ENCODE measurements at regions not wholly inside any gene's neighbourhood (a gene's known extent, or its start where the extent isn't known, plus 50 kb on each side); places are given as distances from the start of the nearest gene placed in this dataset.
"Not testable (repeated sequence)": the region's sequence is repeated elsewhere in the genome, so short reads cannot be mapped to it uniquely, and the experiment has no call there.

GRCh38 chr5:78726571-78726970 lies 78.0 kb upstream of the LHFPL2 start:
- DNase-seq: no peak

DNA sequence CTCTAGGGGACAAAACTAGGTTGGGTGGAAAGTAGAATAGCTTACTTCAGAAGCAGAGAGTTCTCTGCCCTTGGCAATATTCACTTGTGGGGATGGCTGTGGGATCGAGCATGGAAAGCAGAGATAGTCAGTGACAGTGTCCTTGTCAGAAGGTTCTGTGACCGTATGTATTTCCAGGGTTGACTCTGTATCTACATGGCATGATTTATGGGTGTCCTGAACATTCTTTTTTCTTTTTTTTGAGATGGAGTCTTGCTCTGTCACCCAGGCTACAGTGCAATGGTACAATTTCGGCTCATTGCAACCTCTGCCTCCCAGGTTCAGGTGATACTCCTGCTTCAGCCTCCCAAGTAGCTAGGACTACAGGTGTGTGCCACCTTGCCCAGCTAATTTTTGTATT lies 77.4 kb upstream of the LHFPL2 start:
- DNase-seq: no peak

DNA sequence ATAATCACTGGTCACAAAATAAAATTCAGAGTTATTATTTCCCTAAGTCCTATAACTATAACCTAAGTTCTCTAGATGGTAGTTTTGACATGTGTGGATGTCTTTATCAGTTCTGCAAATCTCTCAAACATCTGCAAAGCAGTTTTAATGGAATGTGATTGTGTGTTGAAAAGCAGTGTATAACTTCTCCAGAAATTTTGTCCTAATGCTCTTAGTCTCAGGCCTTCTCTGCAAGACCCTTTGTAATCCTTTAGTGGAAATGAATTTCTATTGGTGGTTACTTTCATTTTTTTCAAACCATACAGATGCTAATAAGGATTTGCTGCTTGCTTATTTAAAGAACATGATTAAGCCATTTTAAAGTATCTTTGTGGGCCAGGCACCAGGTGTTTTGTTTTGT lies 75.5 kb upstream of the LHFPL2 start:
- DNase-seq: no peak

DNA sequence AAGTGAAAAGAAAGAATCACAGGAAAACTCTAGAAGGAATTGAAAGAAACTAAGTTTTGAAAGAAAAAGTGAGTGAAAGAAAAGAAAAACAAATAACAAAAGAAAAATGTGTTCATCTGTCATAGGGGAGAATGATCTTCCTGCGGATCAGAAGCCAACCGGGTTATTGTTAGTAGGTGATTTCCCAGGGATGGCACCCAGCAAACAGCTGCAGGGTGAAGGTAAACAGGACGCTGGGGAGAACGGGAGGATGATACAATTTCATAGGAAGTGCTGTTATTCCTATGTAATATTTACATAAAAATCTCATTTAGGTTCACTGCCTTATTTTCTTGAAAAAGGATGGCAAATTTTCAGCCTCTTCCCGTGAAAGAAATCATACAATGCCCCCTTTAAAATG lies 72.4 kb upstream of the LHFPL2 start:
- no peak for DNase-seq

GRCh38 chr5:78720227-78720985 lies 71.8 kb upstream of the LHFPL2 start:
- peak; percentile 56 for DNase-seq

GRCh38 chr5:78719504-78720219 lies 71.1 kb upstream of the LHFPL2 start:
- DNase-seq: no peak

- no peak for DNase-seq
Measured at GRCh38 chr5:78718824-78719223, 70.3 kb upstream of the LHFPL2 start.

- DNase-seq: peak; percentile 68
Measured at GRCh38 chr5:78717674-78718584, 69.4 kb upstream of the LHFPL2 start.

GRCh38 chr5:78716206-78716605 lies 67.6 kb upstream of the LHFPL2 start:
- no peak for DNase-seq

- not testable (repeated sequence) for DNase-seq
Measured at GRCh38 chr5:78715351-78715750, 66.8 kb upstream of the LHFPL2 start.

- not testable (repeated sequence) for DNase-seq
Measured at GRCh38 chr5:78711670-78712069, 63.1 kb upstream of the LHFPL2 start.

DNA sequence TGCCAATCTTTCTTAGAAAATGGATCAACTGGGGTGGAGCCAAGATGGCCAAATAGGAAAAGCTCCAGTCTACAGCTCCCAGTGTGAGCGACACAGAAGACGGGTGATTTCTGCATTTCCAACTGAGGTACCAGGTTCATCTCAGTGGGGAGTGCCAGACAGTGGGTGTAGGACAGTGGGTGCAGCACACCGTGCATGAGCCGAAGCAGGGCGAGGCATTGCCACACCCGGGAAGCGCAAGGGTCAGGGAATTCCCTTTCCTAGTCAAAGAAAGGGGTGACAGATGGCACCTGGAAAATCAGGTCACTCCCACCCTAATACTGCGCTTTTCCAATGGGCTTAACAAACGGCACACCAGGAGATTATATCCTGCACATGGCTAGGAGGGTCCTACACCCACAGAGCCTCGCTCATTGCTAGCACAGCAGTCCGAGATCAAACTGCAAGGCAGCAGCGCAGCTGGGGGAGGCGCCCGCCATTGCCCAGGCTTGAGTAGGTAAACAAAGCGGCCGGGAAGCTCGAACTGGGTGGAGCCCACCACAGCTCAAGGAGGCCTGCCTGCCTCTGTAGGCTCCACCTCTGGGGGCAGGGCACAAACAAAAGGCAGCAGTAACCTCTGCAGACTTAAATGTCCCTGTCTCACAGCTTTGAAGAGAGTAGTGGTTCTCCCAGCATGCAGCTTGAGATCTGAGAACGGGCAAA lies 61.3 kb upstream of the LHFPL2 start:
- not testable (repeated sequence) for DNase-seq

- DNase-seq: no peak
Measured at GRCh38 chr5:78706825-78707224, 58.3 kb upstream of the LHFPL2 start.

DNA sequence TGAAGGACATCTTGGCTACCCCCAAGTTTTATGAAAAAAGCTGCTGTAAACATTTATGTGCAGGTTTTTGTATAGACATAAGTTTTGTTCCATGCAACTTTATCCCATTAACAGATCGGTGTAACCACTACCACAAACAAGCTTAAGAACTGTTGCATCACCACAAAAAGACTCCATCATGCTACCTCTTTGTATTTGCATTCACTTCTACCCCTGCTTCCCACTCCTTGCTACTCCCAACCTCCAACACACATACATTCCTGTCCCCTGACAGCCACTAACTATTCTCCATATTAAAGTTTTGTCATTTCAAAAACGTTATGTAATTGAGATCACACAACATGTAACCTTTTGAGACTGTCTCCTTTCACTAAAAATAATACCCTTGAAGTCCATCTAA lies 57.8 kb upstream of the LHFPL2 start:
- no peak for DNase-seq

GRCh38 chr5:78705826-78706225 lies 57.3 kb upstream of the LHFPL2 start:
- DNase-seq: no peak

GRCh38 chr5:78701795-78702410 lies 53.3 kb upstream of the LHFPL2 start:
- no peak for DNase-seq

DNA sequence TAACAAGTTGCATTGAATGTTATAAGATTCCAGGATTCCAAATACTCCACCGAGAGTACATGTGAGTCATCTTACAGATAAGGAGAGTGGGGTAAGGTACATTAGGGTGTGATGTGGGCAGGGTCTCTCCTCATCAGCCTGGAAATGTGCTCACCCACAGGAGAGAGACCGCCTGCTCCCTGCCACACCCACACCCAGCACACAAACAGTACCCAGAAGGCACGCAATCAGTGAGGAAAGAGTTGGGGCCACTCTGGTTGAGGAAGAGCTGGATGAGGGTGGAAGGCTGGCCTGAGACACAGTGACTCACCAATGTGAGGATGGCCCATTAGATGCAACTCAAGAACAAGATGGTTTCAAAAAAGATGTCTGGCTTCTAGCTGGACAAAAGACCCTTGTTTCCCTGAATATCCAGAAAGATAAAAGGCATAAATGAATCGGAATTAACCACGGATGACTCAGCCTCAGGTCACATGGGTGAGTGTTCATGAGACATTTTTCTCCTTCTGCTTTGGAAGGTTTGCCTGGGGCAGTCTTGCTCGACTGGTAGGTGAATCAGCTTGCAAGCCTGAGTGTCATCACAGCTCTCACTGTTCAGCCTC lies 51.1 kb upstream of the LHFPL2 start:
- peak; percentile 98 for DNase-seq

DNA sequence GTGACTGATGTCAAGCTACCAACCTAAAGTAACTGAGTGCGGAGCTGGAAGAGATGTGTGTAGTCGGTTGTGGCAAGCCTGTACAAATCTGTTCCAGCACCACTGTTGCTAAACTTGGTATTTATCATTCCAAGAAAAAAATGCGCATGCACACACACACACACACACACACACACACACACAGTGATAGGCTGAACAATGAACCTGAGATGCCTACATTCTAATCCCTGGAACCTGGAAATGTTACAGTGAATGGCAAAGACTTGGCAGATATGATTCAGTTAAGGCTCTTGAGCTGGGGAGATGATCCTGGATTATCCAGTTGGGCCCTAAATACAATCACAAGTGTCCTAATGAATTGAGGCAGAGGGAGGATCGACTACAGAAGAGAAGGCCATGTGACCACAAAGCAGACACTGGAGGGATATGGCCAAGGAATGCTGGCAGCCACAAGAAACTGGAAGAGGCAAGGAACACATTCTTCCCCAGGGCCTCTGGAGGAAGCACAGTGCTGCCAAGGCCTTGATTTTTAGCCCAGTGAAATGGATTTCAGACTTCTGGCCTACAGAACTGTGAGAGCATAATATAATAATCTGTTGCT lies 49.7 kb upstream of the LHFPL2 start:
- peak; percentile 77 for DNase-seq

Measured in islet precursor cell (in vitro differentiated cells).